ENCODE measurements at regions not wholly inside any gene's neighbourhood (a gene's known extent, or its start where the extent isn't known, plus 50 kb on each side); places are given as distances from the start of the nearest gene placed in this dataset.

DNA sequence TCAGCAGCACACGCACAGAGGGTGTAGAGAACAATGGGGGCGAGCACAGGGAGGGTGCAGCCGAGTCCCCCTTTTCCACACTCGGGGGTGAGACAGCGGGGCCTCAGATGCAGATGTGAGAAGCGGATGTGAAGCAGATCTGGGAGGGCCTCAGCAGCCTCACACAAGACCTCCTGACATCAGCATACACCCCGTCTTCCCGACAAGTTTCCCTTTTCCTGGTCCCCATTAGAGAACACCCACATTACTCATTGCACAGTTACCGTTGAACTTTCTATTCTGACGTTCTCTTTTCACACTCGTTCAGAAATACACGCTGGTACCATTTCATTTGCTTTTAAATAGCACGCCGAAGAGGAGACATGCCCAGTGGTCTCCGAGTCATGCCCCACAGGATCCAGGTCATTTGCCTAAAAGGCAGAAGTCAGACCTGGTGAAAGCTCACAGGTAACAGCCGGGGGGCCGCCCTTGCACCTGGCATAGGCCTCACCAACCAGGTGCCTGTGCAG is 129.5 kb upstream of the ID2 start:
- no peak for ATAC-seq
- H3K27ac ChIP-seq: no peak overlapping the region
- no peaks in the 10 kb centered on the region for H3K27me3 ChIP-seq
- WGBS, 4 donors: 95 to 97% (median 96%) methylated on average over 17 of the region's 17 CpGs
- TF ChIP-seq, protein P1, sequence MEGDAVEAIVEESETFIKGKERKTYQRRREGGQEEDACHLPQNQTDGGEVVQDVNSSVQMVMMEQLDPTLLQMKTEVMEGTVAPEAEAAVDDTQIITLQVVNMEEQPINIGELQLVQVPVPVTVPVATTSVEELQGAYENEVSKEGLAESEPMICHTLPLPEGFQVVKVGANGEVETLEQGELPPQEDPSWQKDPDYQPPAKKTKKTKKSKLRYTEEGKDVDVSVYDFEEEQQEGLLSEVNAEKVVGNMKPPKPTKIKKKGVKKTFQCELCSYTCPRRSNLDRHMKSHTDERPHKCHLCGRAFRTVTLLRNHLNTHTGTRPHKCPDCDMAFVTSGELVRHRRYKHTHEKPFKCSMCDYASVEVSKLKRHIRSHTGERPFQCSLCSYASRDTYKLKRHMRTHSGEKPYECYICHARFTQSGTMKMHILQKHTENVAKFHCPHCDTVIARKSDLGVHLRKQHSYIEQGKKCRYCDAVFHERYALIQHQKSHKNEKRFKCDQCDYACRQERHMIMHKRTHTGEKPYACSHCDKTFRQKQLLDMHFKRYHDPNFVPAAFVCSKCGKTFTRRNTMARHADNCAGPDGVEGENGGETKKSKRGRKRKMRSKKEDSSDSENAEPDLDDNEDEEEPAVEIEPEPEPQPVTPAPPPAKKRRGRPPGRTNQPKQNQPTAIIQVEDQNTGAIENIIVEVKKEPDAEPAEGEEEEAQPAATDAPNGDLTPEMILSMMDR (IDR thresholded peaks at IDR 0.05): no peak
- no peak for TF ChIP-seq POLR2A (IDR thresholded peaks at IDR 0.05)
- DNase-seq: peak in 1 of 5 donors; percentile 14
- H3K4me1 ChIP-seq: no peaks in the 10 kb centered on the region
- H3K9me3 ChIP-seq: no peaks in the 10 kb centered on the region
- no peaks in the 10 kb centered on the region for H3K36me3 ChIP-seq
- intact Hi-C loops (cut with DNase I): no loop called here
- no peak overlapping the region for H3K4me3 ChIP-seq

DNA sequence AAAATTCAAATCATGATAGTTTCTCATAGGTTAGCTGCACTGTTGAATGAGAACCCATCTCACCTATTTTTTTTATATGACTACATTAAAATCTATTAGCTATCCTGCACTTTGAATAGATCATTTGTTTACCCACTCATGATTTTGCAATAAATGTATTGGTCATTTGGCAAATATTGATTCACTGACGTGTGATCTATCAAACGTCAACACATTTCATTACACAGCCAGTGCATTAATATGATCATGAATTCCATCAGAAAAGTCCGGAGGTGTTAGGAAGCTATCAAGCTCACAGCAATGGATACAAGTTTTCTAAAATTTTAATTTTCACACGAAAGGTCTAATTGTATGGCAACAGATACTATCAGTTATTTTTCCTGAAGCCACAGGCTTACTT is 128.2 kb upstream of the ID2 start:
- Histone ChIP-seq H3K4me1 (no peaks in the 10 kb centered on the region), H3K4me3 (no peak overlapping the region), H3K27me3 (no peaks in the 10 kb centered on the region), H3K27ac (no peak overlapping the region), H3K36me3 (no peaks in the 10 kb centered on the region), H3K9me3 (peaks cover 0 to 5% (median 0%) of the 10 kb centered on the region in 12 donors)
- DNase-seq (no peak), ATAC-seq (no peak)
- intact Hi-C loops (cut with DNase I): no loop called here
- TF ChIP-seq, protein P1 (IDR thresholded peaks at IDR 0.05): no peak
- no peak for TF ChIP-seq POLR2A (IDR thresholded peaks at IDR 0.05)
- whole genome bisulfite sequencing, 4 donors: 93 to 98% (median 95%) methylated on average over 4 of the region's 4 CpGs

DNA sequence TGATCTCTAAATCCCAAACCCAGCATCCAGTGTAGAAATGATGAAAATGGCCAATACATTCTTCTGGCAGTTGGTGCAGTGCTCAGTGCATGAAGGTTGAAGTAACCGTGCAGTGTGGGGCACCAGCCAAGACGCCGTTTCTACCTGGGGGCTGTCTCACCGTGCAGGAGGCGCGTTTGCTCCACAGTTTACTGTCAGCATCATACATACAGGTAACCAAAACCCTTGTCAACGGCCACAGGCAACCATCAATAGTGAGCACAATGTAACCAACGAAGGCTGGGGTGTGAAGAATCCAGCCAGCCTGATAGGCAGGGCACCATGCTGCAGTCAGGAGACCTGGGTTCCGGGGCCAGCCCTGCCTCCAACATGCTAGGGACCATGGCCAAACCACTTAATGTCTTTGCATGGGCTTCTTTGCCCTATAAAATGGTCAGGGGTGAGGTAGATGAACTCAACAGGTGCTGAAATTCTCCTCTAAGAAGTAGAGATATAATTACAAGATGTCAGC is 127.5 kb upstream of the ID2 start:
- intact Hi-C loops (cut with DNase I): no loop called here
- Histone ChIP-seq H3K27ac (no peak overlapping the region), H3K9me3 (peaks cover 0 to 12% (median 4%) of the 10 kb centered on the region in 12 donors), H3K27me3 (no peaks in the 10 kb centered on the region), H3K4me3 (no peak overlapping the region), H3K36me3 (no peaks in the 10 kb centered on the region), H3K4me1 (no peaks in the 10 kb centered on the region)
- WGBS, 4 donors: 91 to 97% (median 95%) methylated on average over 9 of the region's 9 CpGs
- no peak for DNase-seq
- no peak for TF ChIP-seq POLR2A (IDR thresholded peaks at IDR 0.05)
- TF ChIP-seq, protein P1 (IDR thresholded peaks at IDR 0.05): no peak
- ATAC-seq: no peak

DNA sequence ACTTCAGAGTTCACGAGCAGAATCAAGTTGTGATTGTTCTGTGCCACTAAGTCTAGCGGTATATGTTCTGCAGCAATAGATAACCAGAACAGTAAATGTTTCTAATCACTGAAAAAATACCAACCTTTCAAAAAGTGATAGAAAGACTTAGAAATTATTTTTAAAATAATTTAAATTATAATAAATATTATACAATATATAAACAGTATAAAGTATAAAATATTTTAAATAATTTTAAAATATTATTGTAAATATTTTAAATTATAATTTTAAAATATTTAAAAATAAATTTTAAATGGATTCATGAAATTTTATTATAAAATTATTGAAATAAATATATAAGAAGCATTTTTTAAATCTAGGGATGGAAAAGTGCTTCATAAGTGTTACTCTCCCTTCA is 126.3 kb upstream of the ID2 start:
- TF ChIP-seq POLR2A (IDR thresholded peaks at IDR 0.05): no peak
- TF ChIP-seq, protein P1 (IDR thresholded peaks at IDR 0.05): no peak
- no peak overlapping the region for H3K27ac ChIP-seq
- no peaks in the 10 kb centered on the region for H3K27me3 ChIP-seq
- ATAC-seq (no peak), DNase-seq (no peak)
- no peaks in the 10 kb centered on the region for H3K4me1 ChIP-seq
- H3K9me3 ChIP-seq: peaks cover 0 to 24% (median 9%) of the 10 kb centered on the region in 12 donors
- no peaks in the 10 kb centered on the region for H3K36me3 ChIP-seq
- WGBS, 4 donors: 93 to 98% (median 98%) methylated on average over 2 of the region's 2 CpGs
- intact Hi-C loops (cut with DNase I): no loop called here
- no peak overlapping the region for H3K4me3 ChIP-seq

Measured in heart left ventricle (tissue), 16 donors.